Naive thymus-derived CD8-positive, alpha-beta T cell (primary cell): ENCODE measurements at regions not wholly inside any gene's neighbourhood (a gene's known extent, or its start where the extent isn't known, plus 50 kb on each side); places are given as distances from the start of the nearest gene placed in this dataset.
"Not testable (repeated sequence)": the region's sequence is repeated elsewhere in the genome, so short reads cannot be mapped to it uniquely, and the experiment has no call there.

Experiments used
- ATAC-seq, 2 donors: fragments of 150-1000 bp; cut with Tn5 transposase in 1 of 2; sonication (Bioruptor Pico), chemical (Tn5 transposase) in 1 of 2; 1 replicate in 1 of 2; 2 replicates in 1 of 2; pipeline ENCODE4 v1.10.0; 2021; ENCODE audit warnings: mild to moderate bottlenecking in 2 of 2, moderate library complexity in 2 of 2
- POLR2A ChIA-PET: fragments of 350-600 bp; sonication (Branson Sonifier 250); formaldehyde crosslinking; loops from one replicate; lab custom pipeline; 2021; ENCODE audit warnings: antibody characterized with exemption; lab: Charles Lee
- DNase-seq, 10 donors: peaks; one replicate each; pipeline versions ENCODE4 v3.0.0 to v3.0.0-alpha.2; 2020 to 2022
- H3K27ac Mint-ChIP-seq, 10 donors: one replicate each; pipeline ENCODE4 v1.8.0; 2020 to 2022; ENCODE audit warnings: mild to moderate bottlenecking in 10 of 10, mixed read lengths in 10 of 10, moderate library complexity in 4 of 10, inconsistent platforms in 1 of 10
- H3K27me3 Mint-ChIP-seq, 5 donors: one replicate each; pipeline ENCODE4 v1.8.0; 2021 to 2022; ENCODE audit warnings: mixed read lengths in 5 of 5
- H3K36me3 Mint-ChIP-seq, 3 donors: one replicate each; pipeline ENCODE4 v1.8.0; 2020 to 2022; ENCODE audit warnings: mixed read lengths in 3 of 3, mild to moderate bottlenecking in 2 of 3, inconsistent platforms in 1 of 3
- H3K4me1 Mint-ChIP-seq, 4 donors: one replicate each; pipeline ENCODE4 v1.8.0; 2021 to 2022; ENCODE audit warnings: mixed read lengths in 4 of 4
- H3K4me3 Mint-ChIP-seq, 10 donors: one replicate each; pipeline ENCODE4 v1.8.0; 2020 to 2022; ENCODE audit warnings: mild to moderate bottlenecking in 10 of 10, mixed read lengths in 10 of 10, moderate library complexity in 6 of 10, inconsistent platforms in 1 of 10
- H3K9me3 Mint-ChIP-seq, 9 donors: one replicate each; pipeline ENCODE4 v1.8.0; 2020 to 2022; ENCODE audit warnings: mixed read lengths in 9 of 9, mild to moderate bottlenecking in 3 of 9, inconsistent platforms in 1 of 9, moderate library complexity in 1 of 9

DNA sequence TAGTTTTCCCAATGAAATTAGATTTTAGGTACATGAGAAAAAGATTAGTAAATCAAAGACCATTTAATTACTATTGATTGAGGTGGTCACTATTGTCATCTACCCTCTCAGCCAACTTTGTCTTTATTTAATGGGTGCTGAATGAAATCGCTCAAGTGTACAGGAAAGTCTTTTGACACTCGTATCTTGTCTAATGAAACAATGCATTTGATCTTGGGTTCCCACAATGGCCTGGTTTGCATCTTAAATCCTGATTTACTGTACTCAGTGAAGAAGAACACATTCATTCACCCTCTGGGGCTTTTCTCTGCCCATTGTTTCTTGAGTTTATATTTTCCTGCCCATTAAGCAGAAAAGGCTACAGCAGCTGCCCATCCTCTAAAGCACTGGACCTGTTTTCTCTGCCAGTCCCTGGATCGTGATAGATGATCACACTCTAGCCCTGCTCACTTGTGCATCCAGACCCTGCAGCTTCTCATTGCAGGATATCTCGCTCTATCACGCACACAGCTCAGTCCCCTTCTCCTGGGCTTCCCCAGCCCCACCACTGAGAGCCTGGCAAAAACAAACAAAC, 1369.3 kb downstream of the AACS start:
- no peak for DNase-seq
- POLR2A ChIA-PET, result no interaction called here
- no peak overlapping the region for H3K27ac Mint-ChIP-seq
- no peak for ATAC-seq
- H3K36me3 Mint-ChIP-seq, result peaks cover 0 to 3% (median 0%) of the 10 kb centered on the region in 3 donors
- H3K27me3 Mint-ChIP-seq, result peaks cover 0 to 3% (median 0%) of the 10 kb centered on the region in 5 donors
- H3K4me3 Mint-ChIP-seq, result no peak overlapping the region
- H3K4me1 Mint-ChIP-seq, result no peaks in the 10 kb centered on the region
- peaks cover 0 to 33% (median 6%) of the 10 kb centered on the region in 9 donors for H3K9me3 Mint-ChIP-seq

DNA sequence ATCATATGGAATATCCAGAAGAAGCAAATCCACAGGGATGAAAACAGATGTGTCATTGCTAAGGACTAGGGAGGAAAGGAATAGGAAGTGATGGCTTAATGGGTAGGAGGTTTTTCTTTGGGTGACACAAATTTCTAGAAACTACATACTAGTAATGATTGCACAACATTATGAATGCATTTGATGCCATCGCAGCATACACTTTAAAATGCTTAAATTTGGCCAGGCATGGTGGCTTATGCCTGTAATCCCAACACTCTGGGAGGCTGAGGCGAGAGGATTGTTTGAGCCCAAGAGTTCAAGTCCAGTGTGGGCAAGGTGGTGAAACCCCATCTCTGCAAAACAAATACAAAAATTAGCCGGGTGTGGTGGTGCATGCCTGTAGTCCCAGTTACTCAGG, 1370.8 kb downstream of the AACS start:
- ATAC-seq, result no peak
- Mint-ChIP-seq H3K9me3 (peaks cover 0 to 26% (median 2%) of the 10 kb centered on the region in 9 donors), H3K4me3 (no peak overlapping the region), H3K27me3 (peaks cover 0 to 3% (median 0%) of the 10 kb centered on the region in 5 donors), H3K36me3 (no peaks in the 10 kb centered on the region), H3K4me1 (no peaks in the 10 kb centered on the region), H3K27ac (no peak overlapping the region)
- POLR2A ChIA-PET, result no interaction called here
- no peak for DNase-seq

DNA sequence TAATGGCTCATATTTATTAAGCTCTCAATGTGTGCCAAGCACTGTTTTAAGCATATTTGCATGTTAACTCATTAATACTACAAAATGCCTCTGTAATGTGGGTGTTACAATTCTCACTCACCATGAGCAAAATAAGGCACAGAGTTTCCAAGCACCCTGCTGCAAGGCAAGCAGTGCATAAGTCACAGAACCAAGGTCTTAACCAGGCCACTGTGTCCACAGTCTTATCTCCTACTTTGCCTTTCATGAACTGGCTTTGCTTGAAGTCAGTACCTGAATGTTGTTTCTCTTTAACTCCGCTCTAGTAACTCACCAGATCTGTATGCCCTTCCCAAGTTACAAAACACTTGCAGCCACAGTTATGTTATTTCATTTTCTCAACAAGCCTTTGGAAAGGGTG, 1372.7 kb downstream of the AACS start:
- POLR2A ChIA-PET, result no interaction called here
- Mint-ChIP-seq H3K27ac (no peak overlapping the region), H3K4me1 (no peaks in the 10 kb centered on the region), H3K27me3 (peaks cover 0 to 3% (median 0%) of the 10 kb centered on the region in 5 donors), H3K9me3 (peaks cover 0 to 24% (median 2%) of the 10 kb centered on the region in 9 donors), H3K4me3 (no peak overlapping the region), H3K36me3 (no peaks in the 10 kb centered on the region)
- DNase-seq (no peak), ATAC-seq (no peak)

DNA sequence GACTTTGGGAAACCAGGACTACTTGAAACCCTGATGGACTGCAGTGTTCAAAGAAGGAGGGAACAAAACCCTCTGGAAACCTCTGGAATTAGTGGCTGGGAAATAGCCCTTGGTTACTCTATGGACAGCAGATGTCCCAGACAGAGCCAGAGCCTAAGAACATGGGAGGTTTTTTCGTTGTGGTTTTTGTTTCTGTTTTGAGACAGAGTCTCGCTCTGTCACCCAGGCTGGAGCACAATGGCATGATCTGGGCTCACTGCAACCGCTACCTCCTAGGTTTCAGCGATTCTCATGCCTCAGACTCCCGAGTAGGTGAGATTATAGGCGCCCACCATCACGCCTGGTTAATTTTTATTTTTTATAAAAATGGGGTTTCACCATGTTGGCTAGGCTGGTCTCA, 1378.7 kb downstream of the AACS start:
- POLR2A ChIA-PET, result no interaction called here
- DNase-seq, result no peak

DNA sequence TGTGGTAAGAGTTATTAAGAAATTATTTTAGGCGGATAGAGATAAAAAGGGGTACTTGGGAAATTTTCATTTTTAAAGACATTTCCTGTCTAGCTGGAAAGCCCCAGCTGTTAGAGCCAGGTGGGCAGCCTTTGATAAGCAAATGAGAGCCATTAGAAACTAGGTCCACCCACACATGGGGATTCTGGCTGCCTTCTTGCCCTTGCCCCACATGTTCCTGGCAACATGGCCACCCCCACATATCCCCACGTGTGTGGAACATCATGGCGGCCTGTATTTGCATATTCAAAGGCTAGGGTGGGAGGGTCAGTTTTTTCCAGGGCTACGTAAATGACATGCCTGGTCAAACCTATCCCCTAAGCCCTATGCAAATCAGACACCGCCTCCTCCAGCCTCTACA, 1382.1 kb downstream of the AACS start:
- no peak for ATAC-seq
- H3K9me3 Mint-ChIP-seq, result peaks cover 0 to 22% (median 4%) of the 10 kb centered on the region in 9 donors
- no peak overlapping the region for H3K4me3 Mint-ChIP-seq
- POLR2A ChIA-PET, result no interaction called here
- no peaks in the 10 kb centered on the region for H3K36me3 Mint-ChIP-seq
- peaks cover 0 to 2% (median 0%) of the 10 kb centered on the region in 5 donors for H3K27me3 Mint-ChIP-seq
- H3K4me1 Mint-ChIP-seq, result no peaks in the 10 kb centered on the region
- H3K27ac Mint-ChIP-seq, result no peak overlapping the region
- no peak for DNase-seq

More for the DNA sequence above, 1378.7 kb downstream of the AACS start:
- Mint-ChIP-seq H3K4me3 (no peak overlapping the region), H3K27me3 (peaks cover 0 to 2% (median 0%) of the 10 kb centered on the region in 5 donors), H3K4me1 (no peaks in the 10 kb centered on the region), H3K27ac (no peak overlapping the region), H3K36me3 (no peaks in the 10 kb centered on the region), H3K9me3 (peaks cover 0 to 14% (median 2%) of the 10 kb centered on the region in 9 donors)
- ATAC-seq, result no peak

DNA sequence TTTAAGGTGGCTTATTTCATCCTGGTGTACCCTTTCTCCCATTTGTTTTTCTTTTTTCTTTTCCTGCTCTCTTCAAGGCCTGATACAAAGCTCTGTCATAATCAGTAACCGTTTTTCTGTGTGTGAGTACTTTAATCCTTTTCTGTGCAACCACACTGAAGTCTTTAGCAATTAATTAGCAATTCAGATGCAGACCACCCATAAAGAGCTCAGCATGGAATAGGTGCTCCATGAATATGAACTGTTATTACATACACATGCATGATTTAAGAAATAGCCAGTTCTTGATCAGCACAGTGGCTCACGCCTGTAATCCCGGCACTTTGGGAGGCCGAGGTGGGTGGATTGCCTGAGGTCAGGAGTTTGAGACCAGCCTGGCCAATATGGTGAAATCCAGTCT, 1386.6 kb downstream of the AACS start:
- DNase-seq (no peak), ATAC-seq (no peak)
- peaks cover 0 to 22% (median 4%) of the 10 kb centered on the region in 9 donors for H3K9me3 Mint-ChIP-seq
- H3K4me1 Mint-ChIP-seq, result no peaks in the 10 kb centered on the region
- POLR2A ChIA-PET, result no interaction called here
- H3K27me3 Mint-ChIP-seq, result peaks cover 0 to 2% (median 0%) of the 10 kb centered on the region in 5 donors
- no peak overlapping the region for H3K27ac Mint-ChIP-seq
- peaks cover 0 to 4% (median 0%) of the 10 kb centered on the region in 3 donors for H3K36me3 Mint-ChIP-seq
- no peak overlapping the region for H3K4me3 Mint-ChIP-seq

DNA sequence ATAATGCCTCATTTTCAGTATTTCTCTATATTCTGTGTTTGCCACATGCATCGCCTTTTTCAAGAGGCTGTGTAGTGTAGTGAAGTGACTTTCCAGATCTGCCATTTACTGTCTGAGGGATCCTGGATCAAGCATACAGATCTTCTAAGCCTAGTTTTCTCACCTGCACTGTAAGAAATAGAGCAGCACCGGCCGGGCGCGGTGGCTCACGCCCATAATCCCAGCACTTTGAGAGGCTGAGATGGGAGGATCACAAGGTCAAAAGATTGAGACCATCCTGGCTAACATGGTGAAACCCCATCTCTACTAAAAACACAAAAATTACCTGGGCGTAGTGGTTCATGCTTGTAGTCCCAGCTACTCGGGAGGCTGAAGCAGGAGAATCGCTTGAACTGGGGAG, 1387.5 kb downstream of the AACS start:
- H3K27me3 Mint-ChIP-seq, H3K4me1 Mint-ChIP-seq, POLR2A ChIA-PET, H3K27ac Mint-ChIP-seq, H3K36me3 Mint-ChIP-seq, DNase-seq, H3K4me3 Mint-ChIP-seq, ATAC-seq: not testable (repeated sequence)
- H3K9me3 Mint-ChIP-seq, result peaks cover 0 to 22% (median 4%) of the 10 kb centered on the region in 9 donors

DNA sequence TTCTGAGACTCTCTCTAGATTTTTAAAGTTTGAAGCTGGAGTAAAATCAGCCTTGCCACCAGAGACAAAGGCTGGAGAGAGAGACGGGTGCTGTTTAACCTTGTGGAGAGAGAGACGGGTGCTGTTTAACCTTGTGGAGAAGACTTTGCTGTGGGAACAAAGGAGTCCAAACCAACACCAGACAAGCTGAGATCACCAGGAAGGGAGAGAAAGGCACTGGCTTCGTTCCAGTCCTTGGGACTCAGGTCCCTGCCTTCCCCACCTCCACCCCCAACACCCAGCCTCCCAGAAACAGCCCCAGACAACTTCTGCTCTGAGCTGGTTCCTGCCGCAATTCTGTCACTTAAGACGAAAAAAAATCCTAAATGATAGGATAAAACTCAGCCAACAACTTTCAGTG, 1389.3 kb downstream of the AACS start:
- H3K4me1 Mint-ChIP-seq, result no peaks in the 10 kb centered on the region
- H3K36me3 Mint-ChIP-seq, result peaks cover 0 to 4% (median 0%) of the 10 kb centered on the region in 3 donors
- ATAC-seq (no peak), DNase-seq (no peak)
- POLR2A ChIA-PET, result no interaction called here
- H3K27me3 Mint-ChIP-seq, result peaks cover 0 to 4% (median 0%) of the 10 kb centered on the region in 5 donors
- H3K9me3 Mint-ChIP-seq, result peaks cover 0 to 14% (median 0%) of the 10 kb centered on the region in 9 donors
- H3K4me3 Mint-ChIP-seq, result no peak overlapping the region
- H3K27ac Mint-ChIP-seq, result no peak overlapping the region

DNA sequence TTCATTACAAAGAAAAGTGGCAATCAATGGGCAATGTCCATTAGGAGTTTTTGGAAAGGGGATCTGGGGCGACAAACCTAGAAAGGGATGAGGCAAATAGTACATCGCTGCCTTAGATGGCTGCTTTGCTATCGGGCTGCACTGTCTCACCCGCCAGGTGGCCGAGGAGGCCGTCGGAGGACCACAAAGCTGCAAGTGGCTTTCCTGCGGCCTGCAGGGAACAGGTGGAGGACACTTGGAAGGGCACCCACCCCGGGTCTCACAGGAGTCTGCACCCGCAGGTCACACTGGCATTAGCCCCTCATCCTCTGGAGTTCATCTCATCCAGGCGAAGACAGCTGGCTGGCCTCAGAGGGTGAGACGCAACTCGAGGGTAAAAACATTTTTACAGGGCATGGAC, 1392.5 kb downstream of the AACS start:
- H3K27me3 Mint-ChIP-seq, result peaks cover 0 to 4% (median 0%) of the 10 kb centered on the region in 5 donors
- no peak overlapping the region for H3K27ac Mint-ChIP-seq
- DNase-seq, result no peak
- ATAC-seq, result no peak
- no peaks in the 10 kb centered on the region for H3K4me1 Mint-ChIP-seq
- peaks cover 0 to 4% (median 0%) of the 10 kb centered on the region in 3 donors for H3K36me3 Mint-ChIP-seq
- no peak overlapping the region for H3K4me3 Mint-ChIP-seq
- H3K9me3 Mint-ChIP-seq, result peaks cover 0 to 11% (median 2%) of the 10 kb centered on the region in 9 donors
- POLR2A ChIA-PET, result no interaction called here

DNA sequence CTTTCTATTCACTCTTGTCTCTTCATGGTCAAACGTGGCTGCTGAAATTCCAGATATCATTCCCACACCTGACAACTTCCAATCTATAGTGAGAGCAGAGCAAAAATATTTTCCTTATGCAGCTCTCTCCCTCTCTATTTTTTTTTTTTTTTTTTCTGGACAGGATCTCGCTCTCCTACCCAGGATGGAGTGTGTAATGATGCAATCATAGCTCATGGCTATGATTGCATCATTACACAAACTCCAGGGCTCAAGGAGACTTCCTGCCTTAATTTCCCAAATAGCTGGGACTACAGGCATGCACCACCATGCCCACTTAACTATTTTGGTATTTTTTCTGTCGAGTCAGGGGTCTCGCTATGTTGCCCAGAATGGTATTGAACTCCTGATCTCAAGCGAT, 1398.9 kb downstream of the AACS start:
- peaks cover 0 to 1% (median 0%) of the 10 kb centered on the region in 5 donors for H3K27me3 Mint-ChIP-seq
- ATAC-seq, result no peak
- peaks cover 0 to 4% (median 0%) of the 10 kb centered on the region in 9 donors for H3K9me3 Mint-ChIP-seq
- H3K36me3 Mint-ChIP-seq, result no peaks in the 10 kb centered on the region
- H3K4me3 Mint-ChIP-seq, result no peak overlapping the region
- DNase-seq, result no peak
- H3K4me1 Mint-ChIP-seq, result no peaks in the 10 kb centered on the region
- no peak overlapping the region for H3K27ac Mint-ChIP-seq
- POLR2A ChIA-PET, result no interaction called here

DNA sequence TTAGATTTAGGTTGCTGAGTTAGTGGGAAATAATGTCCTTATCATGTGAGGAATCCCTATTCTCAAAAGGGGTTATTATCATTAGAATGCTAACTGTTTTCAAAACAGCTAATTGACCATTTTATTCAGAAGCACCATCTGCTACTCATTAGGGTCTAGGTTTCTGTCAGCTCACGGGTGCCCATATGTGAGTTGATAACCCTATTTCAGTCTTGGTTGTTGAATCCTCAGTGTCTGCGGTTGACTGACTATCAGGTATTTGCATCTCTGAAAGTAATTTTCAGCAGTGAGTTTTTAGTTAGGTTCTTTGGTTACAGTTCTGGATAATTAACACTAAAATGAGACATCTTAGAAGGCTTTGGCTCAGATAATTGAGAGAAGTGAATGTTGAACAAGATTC, 1404.0 kb downstream of the AACS start:
- no peaks in the 10 kb centered on the region for H3K27me3 Mint-ChIP-seq
- H3K4me3 Mint-ChIP-seq, result no peak overlapping the region
- no peaks in the 10 kb centered on the region for H3K4me1 Mint-ChIP-seq
- H3K27ac Mint-ChIP-seq, result no peak overlapping the region
- no peaks in the 10 kb centered on the region for H3K36me3 Mint-ChIP-seq
- POLR2A ChIA-PET, result no interaction called here
- ATAC-seq, result no peak
- DNase-seq, result no peak
- peaks cover 2 to 17% (median 11%) of the 10 kb centered on the region in 9 donors for H3K9me3 Mint-ChIP-seq

DNA sequence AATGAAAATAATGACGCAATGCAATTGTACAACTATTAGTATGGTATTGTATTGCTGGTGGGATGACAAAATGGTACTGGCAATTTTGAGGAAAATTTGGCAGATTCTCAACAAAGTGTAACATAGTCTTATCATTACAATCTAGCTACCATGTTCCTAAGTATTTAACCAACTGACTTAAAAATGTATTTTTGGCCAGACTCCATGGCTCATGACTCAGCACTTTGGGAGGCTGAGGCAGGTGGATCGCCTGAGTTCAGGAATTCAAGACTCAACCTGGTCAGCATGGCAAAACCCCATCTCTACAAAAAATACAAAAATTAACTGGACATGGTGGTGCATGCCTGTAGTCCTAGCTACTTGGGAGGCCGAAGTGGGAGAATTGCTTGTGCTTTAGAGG, 1409.5 kb downstream of the AACS start:
- POLR2A ChIA-PET, result no interaction called here
- ATAC-seq, result no peak

DNA sequence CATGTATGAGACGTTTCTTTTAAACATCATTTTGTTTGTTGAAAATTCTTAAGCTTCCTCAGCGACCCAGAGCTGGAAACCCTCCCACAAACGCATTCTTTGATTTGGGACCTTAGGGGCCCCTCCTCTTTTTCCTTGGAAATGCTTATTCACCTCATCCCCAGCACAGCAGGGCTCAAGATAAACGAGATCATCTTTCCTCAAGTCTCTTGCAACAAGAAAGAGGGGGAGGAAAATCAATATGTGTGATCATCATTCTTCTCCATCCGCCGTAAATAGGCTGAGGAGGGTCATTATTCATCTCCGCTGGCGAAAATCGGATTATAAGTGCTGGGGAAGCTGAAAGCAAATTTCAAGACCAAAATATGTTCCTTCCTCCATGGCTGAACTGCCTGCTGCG, 1415.2 kb downstream of the AACS start:
- no peak for ATAC-seq
- POLR2A ChIA-PET, result no interaction called here
- no peak for DNase-seq
- Mint-ChIP-seq H3K4me3 (no peak overlapping the region), H3K27ac (no peak overlapping the region), H3K4me1 (no peaks in the 10 kb centered on the region), H3K27me3 (no peaks in the 10 kb centered on the region), H3K9me3 (peaks cover 0 to 18% (median 6%) of the 10 kb centered on the region in 9 donors), H3K36me3 (peaks cover 0 to 2% (median 0%) of the 10 kb centered on the region in 3 donors)

More for the DNA sequence above, 1409.5 kb downstream of the AACS start:
- no peaks in the 10 kb centered on the region for H3K4me1 Mint-ChIP-seq
- H3K4me3 Mint-ChIP-seq, result no peak overlapping the region
- DNase-seq, result no peak
- no peaks in the 10 kb centered on the region for H3K27me3 Mint-ChIP-seq
- peaks cover 0 to 5% (median 0%) of the 10 kb centered on the region in 3 donors for H3K36me3 Mint-ChIP-seq
- no peak overlapping the region for H3K27ac Mint-ChIP-seq
- peaks cover 8 to 39% (median 14%) of the 10 kb centered on the region in 9 donors for H3K9me3 Mint-ChIP-seq

DNA sequence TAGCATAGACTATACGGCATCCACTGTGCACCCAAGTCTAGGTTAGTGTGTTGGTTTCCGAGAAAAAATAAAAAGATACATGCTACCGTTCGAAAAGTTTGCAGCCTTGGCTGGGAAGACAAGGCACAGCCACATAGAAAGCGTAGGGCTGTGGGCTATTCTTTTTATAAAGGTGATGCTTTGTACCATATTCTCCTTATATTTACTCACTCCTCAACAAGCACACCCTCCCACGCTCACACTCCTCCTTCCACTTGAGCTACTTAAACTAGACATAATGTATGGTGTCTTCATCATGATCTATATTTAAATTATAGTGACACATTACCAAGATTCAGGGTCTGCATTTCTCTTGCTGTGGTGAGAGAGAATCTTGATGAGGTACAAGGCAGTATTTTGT, 1416.5 kb downstream of the AACS start:
- Mint-ChIP-seq H3K27ac (no peak overlapping the region), H3K27me3 (no peaks in the 10 kb centered on the region), H3K4me3 (no peak overlapping the region), H3K4me1 (no peaks in the 10 kb centered on the region), H3K9me3 (peaks cover 0 to 12% (median 4%) of the 10 kb centered on the region in 9 donors), H3K36me3 (no peaks in the 10 kb centered on the region)
- ATAC-seq (no peak), DNase-seq (no peak)
- POLR2A ChIA-PET, result no interaction called here
